Mesendoderm (in vitro differentiated cells): ENCODE measurements at regions not wholly inside any gene's neighbourhood (a gene's known extent, or its start where the extent isn't known, plus 50 kb on each side); places are given as distances from the start of the nearest gene placed in this dataset.

Experiments
- DNase-seq: peaks from one replicate; pipeline ENCODE4 v3.0.0; 2013
- H2AK5ac ChIP-seq: 2 replicates; pipeline ENCODE4 v1.6.1; 2013; ENCODE audit warnings: low read length, inconsistent platforms
- H2BK120ac ChIP-seq: 2 replicates; pipeline ENCODE4 v1.6.1; 2013; ENCODE audit warnings: low read depth, mild to moderate bottlenecking, low read length, moderate library complexity, mixed read lengths
- H2BK15ac ChIP-seq: replicated peaks from 2 replicates; pipeline ENCODE4 v1.6.1; 2013; ENCODE audit warnings: low read depth, mild to moderate bottlenecking, moderate library complexity
- H2BK5ac ChIP-seq: 2 replicates; pipeline ENCODE4 v1.6.1; 2013; ENCODE audit warnings: low read length, inconsistent platforms
- H3K18ac ChIP-seq: 2 replicates; pipeline ENCODE4 v1.6.1; 2013; ENCODE audit warnings: mild to moderate bottlenecking, low read length, mixed read lengths
- H3K23ac ChIP-seq: one replicate; pipeline ENCODE4 v1.6.1; 2013; ENCODE audit warnings: low read length
- H3K27ac ChIP-seq: 2 replicates; pipeline ENCODE4 v1.5.1; 2013; ENCODE audit warnings: low read depth, mild to moderate bottlenecking, inconsistent platforms, low read length, moderate library complexity
- H3K27me3 ChIP-seq: 2 replicates; pipeline ENCODE4 v1.6.1; 2013; ENCODE audit warnings: low read length, control low read depth, mild to moderate bottlenecking, inconsistent platforms; ENCODE audit not compliant: insufficient read depth, poor library complexity
- H3K36me3 ChIP-seq: 2 replicates; pipeline ENCODE4 v1.6.1; 2013; ENCODE audit warnings: low read length, inconsistent platforms; ENCODE audit not compliant: control insufficient read depth, insufficient read depth
- H3K4ac ChIP-seq: one replicate; pipeline ENCODE4 v1.6.1; 2013; ENCODE audit warnings: low read depth, mild to moderate bottlenecking, low read length, moderate library complexity
- H3K4me1 ChIP-seq: 2 replicates; pipeline ENCODE4 v1.6.1; 2013; ENCODE audit warnings: low read depth, low read length, inconsistent platforms; ENCODE audit not compliant: control insufficient read depth
- H3K4me2 ChIP-seq: 2 replicates; pipeline ENCODE4 v1.6.1; 2013; ENCODE audit warnings: low read length
- H3K4me3 ChIP-seq: 2 replicates; pipeline ENCODE4 v1.5.1; 2013; ENCODE audit warnings: mild to moderate bottlenecking, low read length
- H3K56ac ChIP-seq: one replicate; pipeline ENCODE4 v1.6.1; 2013; ENCODE audit warnings: low read length
- H3K79me1 ChIP-seq: 2 replicates; pipeline ENCODE4 v1.6.1; 2013; ENCODE audit warnings: low read length, inconsistent platforms
- H3K79me2 ChIP-seq: 2 replicates; pipeline ENCODE4 v1.6.1; 2013; ENCODE audit warnings: mild to moderate bottlenecking, low read length; ENCODE audit not compliant: control insufficient read depth, insufficient read depth
- H3K9ac ChIP-seq: 2 replicates; pipeline ENCODE4 v1.6.1; 2013; ENCODE audit warnings: low read length, inconsistent platforms
- H4K5ac ChIP-seq: one replicate; pipeline ENCODE4 v1.6.1; 2013; ENCODE audit warnings: low read length
- H4K8ac ChIP-seq: one replicate; pipeline ENCODE4 v1.6.1; 2013; ENCODE audit warnings: low read depth, mild to moderate bottlenecking, control low read depth, low read length, moderate library complexity
- WGBS: extraction: QIAGEN DNeasy Blood & Tissue Kit; methylation state at CpG from one replicate; pipeline ENCODE4 v1.1.7; 2013; ENCODE audit warnings: low lambda C conversion rate, missing lambda C conversion rate; ENCODE audit not compliant: insufficient coverage; ENCODE audit errors: extremely low coverage; 5-methylcytosine and 5-hydroxymethylcytosine counted together

DNA sequence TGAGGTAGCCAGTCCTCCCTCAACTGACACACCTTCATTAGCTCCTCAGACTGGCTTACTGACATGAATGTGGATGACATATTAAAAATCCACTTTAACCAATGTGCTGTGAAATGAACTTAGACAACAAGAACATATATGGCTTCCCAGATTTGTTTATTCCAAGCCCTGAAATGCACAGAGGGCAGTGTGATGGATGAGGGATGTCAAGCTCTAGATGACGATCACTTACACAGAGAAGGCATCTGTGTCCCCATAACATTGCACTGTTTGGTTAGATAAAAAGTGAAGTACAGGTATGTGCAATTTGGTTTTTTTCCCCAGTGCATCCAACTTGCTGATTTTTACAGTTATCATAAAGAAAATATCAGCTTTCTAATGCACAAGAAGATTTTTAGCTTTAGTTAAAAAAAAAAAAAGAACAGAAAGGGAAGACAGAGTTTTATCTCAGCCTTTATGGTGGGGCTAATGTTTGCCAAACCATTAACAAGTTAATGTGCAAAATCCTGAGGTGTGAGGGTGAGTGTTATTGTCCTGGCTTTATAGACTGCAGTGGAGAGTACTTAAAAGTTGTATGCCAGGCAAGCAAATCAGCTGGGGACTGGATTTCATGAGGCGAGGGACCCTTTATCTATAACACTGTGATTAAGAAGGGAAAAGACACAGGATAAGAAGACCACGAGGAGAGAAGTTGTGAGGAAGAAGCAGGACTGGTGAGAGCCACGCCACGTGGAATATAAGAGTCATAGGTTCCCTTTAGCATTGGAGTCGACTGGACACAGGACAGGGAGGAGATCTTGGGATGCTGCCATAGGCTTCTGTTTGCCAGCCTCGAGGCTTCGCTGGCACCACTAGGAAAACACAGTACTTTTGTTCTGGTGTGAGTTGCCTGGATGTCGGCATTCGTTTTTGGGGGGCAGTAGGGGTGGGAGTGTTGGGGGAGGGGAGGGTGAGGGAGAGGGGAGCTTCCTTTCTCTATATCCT is 90.0 kb upstream of the BACH2 start:
- no peak overlapping the region for H3K4ac ChIP-seq
- peak overlapping the region; percentile 23 for H3K18ac ChIP-seq
- H3K23ac ChIP-seq = no peak overlapping the region
- no peak overlapping the region for H2BK120ac ChIP-seq
- H2AK5ac ChIP-seq = no peak overlapping the region
- no peaks in the 10 kb centered on the region for H3K27me3 ChIP-seq
- peak; percentile 81 for DNase-seq
- no peak overlapping the region for H3K4me2 ChIP-seq
- no CpG with 5 or more reads among the region's 10 CpGs for whole genome bisulfite sequencing
- peak overlapping the region; percentile 8 for H3K27ac ChIP-seq
- H3K79me1 ChIP-seq = no peaks in the 10 kb centered on the region
- no peak overlapping the region for H3K4me3 ChIP-seq
- no peak overlapping the region for H3K56ac ChIP-seq
- H3K36me3 ChIP-seq = no peaks in the 10 kb centered on the region
- no peak overlapping the region for H2BK5ac ChIP-seq
- no peak overlapping the region for H3K9ac ChIP-seq
- peaks cover 12% of the 10 kb centered on the region for H3K4me1 ChIP-seq
- H4K5ac ChIP-seq = no peak overlapping the region
- H4K8ac ChIP-seq = no peak overlapping the region
- no peaks in the 10 kb centered on the region for H3K79me2 ChIP-seq
- no peak overlapping the region for H2BK15ac ChIP-seq

DNA sequence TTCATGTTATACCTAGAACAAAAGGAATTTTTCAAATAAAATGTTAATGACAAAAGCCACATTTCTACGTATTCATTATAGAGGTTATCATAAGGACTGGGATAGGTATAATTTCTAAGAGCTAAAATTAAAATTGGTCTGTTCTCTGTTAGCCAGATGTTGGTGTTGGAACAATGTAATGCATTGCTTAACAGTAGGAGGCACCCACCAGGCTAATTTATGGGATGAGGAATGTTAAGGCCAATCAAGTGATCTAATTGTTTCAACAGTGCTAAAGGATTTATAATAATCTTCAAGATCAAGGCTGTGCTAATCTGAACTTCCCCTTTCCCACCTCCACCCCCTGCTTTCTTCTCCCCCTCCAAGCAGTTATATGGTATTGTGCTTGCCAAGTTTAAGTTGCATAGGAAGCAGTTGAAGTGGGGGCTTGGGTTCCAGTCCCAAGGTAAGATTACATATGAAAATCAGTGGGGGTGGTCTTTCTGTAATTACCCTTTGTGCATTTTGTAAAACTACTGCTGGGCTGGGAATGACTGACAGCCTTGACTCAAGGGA is 89.2 kb upstream of the BACH2 start:
- peak; percentile 84 for DNase-seq
- Histone ChIP-seq H3K4ac (no peak overlapping the region), H4K5ac (no peak overlapping the region), H3K4me1 (peaks cover 12% of the 10 kb centered on the region), H3K27me3 (peaks cover 2% of the 10 kb centered on the region), H3K79me2 (no peaks in the 10 kb centered on the region), H3K9ac (no peak overlapping the region), H3K56ac (no peak overlapping the region), H3K36me3 (no peaks in the 10 kb centered on the region), H2BK120ac (no peak overlapping the region), H3K4me2 (no peak overlapping the region), H3K4me3 (no peak overlapping the region), H3K18ac (peak overlapping the region; percentile 23), H2BK5ac (no peak overlapping the region), H3K23ac (no peak overlapping the region), H3K79me1 (no peaks in the 10 kb centered on the region), H3K27ac (no peak overlapping the region), H2AK5ac (no peak overlapping the region), H4K8ac (no peak overlapping the region), H2BK15ac (no peak overlapping the region)
- no CpG with 5 or more reads among the region's 1 CpG for WGBS

DNA sequence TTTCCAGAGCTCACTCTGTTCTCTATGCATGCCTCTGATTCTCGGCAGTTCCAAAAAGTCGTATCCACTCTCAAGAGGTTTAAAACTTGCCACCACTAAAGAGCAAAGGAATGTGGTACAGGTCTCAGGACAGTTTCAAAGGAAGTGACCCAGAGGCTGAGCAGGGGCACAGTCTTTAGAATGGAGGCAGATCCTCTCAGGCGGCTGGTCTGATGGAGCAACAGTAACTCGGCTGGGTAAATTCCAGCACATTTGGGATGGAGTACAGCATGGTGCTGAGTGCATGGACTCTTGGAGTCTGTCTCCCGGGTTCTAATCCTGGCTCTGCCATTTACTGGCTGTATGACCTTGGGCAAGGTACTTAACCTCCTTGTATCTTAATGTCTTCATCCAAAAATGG is 88.1 kb upstream of the BACH2 start:
- Histone ChIP-seq H3K4me3 (no peak overlapping the region), H3K27me3 (peaks cover 2% of the 10 kb centered on the region), H2BK5ac (no peak overlapping the region), H4K5ac (no peak overlapping the region), H3K9ac (no peak overlapping the region), H3K4me2 (no peak overlapping the region), H3K79me2 (no peaks in the 10 kb centered on the region), H3K56ac (no peak overlapping the region), H3K79me1 (no peaks in the 10 kb centered on the region), H4K8ac (no peak overlapping the region), H2AK5ac (no peak overlapping the region), H3K36me3 (no peaks in the 10 kb centered on the region), H2BK15ac (no peak overlapping the region), H3K27ac (no peak overlapping the region), H2BK120ac (no peak overlapping the region), H3K18ac (no peak overlapping the region), H3K4ac (no peak overlapping the region), H3K23ac (no peak overlapping the region), H3K4me1 (peaks cover 12% of the 10 kb centered on the region)
- DNase-seq = peak; percentile 44
- WGBS = no CpG with 5 or more reads among the region's 5 CpGs

DNA sequence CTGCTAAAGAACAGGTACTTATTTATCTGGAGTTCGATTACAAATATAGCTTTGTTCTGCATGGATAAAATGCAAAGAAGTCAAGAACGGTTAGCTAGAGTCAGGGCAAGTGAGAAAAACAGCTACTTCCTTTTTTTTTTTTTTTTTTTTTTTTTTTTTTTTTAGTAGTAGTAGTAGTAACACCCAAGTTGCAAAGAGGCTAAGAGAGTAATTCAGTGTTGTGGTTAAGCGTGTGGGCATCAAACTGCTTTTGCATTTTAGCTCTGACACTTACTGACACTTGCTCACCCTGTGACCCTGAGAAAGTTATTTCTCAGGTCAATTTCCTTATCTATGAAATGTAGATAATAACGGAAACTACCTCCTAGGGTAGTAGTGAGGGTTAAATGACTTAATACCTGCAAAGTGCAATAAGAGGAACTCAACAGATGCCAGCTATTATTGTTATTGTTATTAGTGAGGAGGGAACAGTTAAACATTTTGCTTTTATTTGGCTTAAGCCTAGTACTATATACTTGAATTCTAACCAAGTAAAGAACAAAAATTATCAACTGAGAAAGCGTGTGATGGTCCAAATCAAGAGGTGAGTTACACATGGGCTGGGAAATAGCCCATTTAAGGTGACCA is 86.7 kb upstream of the BACH2 start:
- Histone ChIP-seq H3K9ac (no peak overlapping the region), H2BK120ac (no peak overlapping the region), H3K27ac (no peak overlapping the region), H3K56ac (no peak overlapping the region), H3K4me1 (peaks cover 12% of the 10 kb centered on the region), H3K4me2 (no peak overlapping the region), H2AK5ac (no peak overlapping the region), H4K8ac (no peak overlapping the region), H3K23ac (no peak overlapping the region), H3K79me2 (no peaks in the 10 kb centered on the region), H3K36me3 (no peaks in the 10 kb centered on the region), H3K18ac (no peak overlapping the region), H4K5ac (no peak overlapping the region), H2BK15ac (no peak overlapping the region), H2BK5ac (no peak overlapping the region), H3K79me1 (no peaks in the 10 kb centered on the region), H3K4me3 (no peak overlapping the region), H3K4ac (no peak overlapping the region), H3K27me3 (peaks cover 2% of the 10 kb centered on the region)
- WGBS = no CpG with 5 or more reads among the region's 5 CpGs
- peak; percentile 76 for DNase-seq

DNA sequence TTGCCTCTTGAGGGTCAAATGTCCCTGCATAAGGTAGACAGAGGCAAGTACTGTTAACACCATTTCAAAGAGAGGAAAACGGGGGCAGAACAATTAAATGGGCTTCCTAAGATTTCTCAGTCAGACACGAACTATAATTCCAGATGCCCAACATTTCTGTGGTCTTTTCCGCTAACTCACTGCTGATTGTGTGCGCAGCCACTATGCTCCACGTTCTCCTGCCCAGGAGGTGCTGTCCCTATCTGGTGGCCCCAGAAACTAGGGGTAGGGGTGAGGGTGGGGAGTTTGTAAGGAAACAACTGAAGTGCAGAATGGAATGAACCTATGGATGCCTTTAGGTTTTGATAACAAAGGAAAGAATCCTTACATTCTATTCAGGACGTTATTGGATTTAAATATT is 86.1 kb upstream of the BACH2 start:
- Histone ChIP-seq H3K56ac (no peak overlapping the region), H4K5ac (no peak overlapping the region), H2BK120ac (no peak overlapping the region), H3K4me2 (no peak overlapping the region), H3K4me3 (no peak overlapping the region), H3K23ac (no peak overlapping the region), H3K79me2 (no peaks in the 10 kb centered on the region), H3K36me3 (no peaks in the 10 kb centered on the region), H3K4me1 (peaks cover 12% of the 10 kb centered on the region), H2BK5ac (no peak overlapping the region), H4K8ac (no peak overlapping the region), H3K18ac (no peak overlapping the region), H3K79me1 (no peaks in the 10 kb centered on the region), H2AK5ac (no peak overlapping the region), H3K4ac (no peak overlapping the region), H3K27ac (no peak overlapping the region), H3K27me3 (peaks cover 2% of the 10 kb centered on the region), H3K9ac (no peak overlapping the region), H2BK15ac (no peak overlapping the region)
- no peak for DNase-seq
- WGBS = no CpG with 5 or more reads among the region's 6 CpGs
